MCF 10A (cell line): ENCODE measurements at regions not wholly inside any gene's neighbourhood (a gene's known extent, or its start where the extent isn't known, plus 50 kb on each side); places are given as distances from the start of the nearest gene placed in this dataset.

Source experiments
- BruUV-seq: library from RNA; stranded (reverse); fragments of 400-500 nt; replicated peaks from 2 replicates; lab custom pipeline; 2021; lab: Mats Ljungman, UMichigan
- CTCF ChIA-PET: fragments of 300-600 bp; sonication (Branson Sonifier 250); formaldehyde crosslinking; extraction: SDS; loops from one replicate; lab custom pipeline; 2021; ENCODE audit warnings: antibody characterized with exemption, inconsistent platforms; lab: Yijun Ruan, JAX
- POLR2A ChIA-PET: fragments of 300-600, 350-650 bp; sonication (Branson Sonifier 250); formaldehyde crosslinking; extraction: SDS; loops from one replicate; lab custom pipeline; 2020; ENCODE audit warnings: antibody characterized with exemption, inconsistent platforms; lab: Yijun Ruan, JAX
- DNase-seq: peaks from one replicate; pipeline ENCODE4 v3.0.0-alpha.2; 2018; ENCODE audit not compliant: unreplicated experiment
- H3K27ac Mint-ChIP-seq: one replicate; pipeline ENCODE4 v1.8.0; 2022; ENCODE audit warnings: mild to moderate bottlenecking, low read depth, mixed read lengths; ENCODE audit not compliant: unreplicated experiment
- H3K27me3 Mint-ChIP-seq: one replicate; pipeline ENCODE4 v1.8.0; 2022; ENCODE audit warnings: mixed read lengths; ENCODE audit not compliant: insufficient read depth, unreplicated experiment
- H3K36me3 Mint-ChIP-seq: one replicate; pipeline ENCODE4 v1.8.0; 2022; ENCODE audit warnings: mild to moderate bottlenecking, moderate library complexity, mixed read lengths; ENCODE audit not compliant: insufficient read depth, unreplicated experiment
- H3K4me1 Mint-ChIP-seq: one replicate; pipeline ENCODE4 v1.8.0; 2022; ENCODE audit warnings: mixed read lengths; ENCODE audit not compliant: insufficient read depth, unreplicated experiment
- H3K4me3 Mint-ChIP-seq: one replicate; pipeline ENCODE4 v1.8.0; 2022; ENCODE audit warnings: mild to moderate bottlenecking, moderate library complexity, mixed read lengths; ENCODE audit not compliant: unreplicated experiment
- H3K9me3 Mint-ChIP-seq: one replicate; pipeline ENCODE4 v1.8.0; 2022; ENCODE audit warnings: mixed read lengths; ENCODE audit not compliant: unreplicated experiment
- intact Hi-C: fragments of 100-400 bp; cut with micrococcal nuclease; formaldehyde crosslinking; loops from 2 replicates; pipeline ENCODE4 v1.14.1; 2022
- TF ChIP-seq, protein P1 (sequence below): fragments of 200-600 bp; IDR thresholded peaks from one replicate; pipeline ENCODE4 v1.8.0; 2022; ENCODE audit warnings: antibody characterized with exemption, mild to moderate bottlenecking; ENCODE audit not compliant: unreplicated experiment

DNA sequence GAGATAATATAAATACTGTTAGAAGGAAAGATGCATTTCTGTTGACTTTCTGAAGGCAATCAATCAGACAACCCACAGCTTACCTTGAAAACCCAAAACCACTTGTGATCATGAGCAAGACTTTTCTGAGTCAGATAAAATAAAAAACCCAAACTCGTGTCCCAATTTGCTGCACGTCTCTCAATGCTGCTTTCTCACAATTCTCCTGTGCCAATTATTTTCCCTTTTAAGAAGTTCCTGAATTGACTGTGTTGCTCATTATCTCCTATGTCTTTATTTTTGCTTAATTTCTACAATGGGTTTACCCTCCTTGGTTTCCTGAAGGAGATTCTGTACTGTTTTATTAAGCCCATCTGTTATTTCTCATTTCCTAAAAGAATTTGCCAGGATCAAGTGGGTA is 1891.9 kb upstream of the PCDH10 start:
- Mint-ChIP-seq H3K4me3 (no peak overlapping the region), H3K27ac (no peak overlapping the region), H3K4me1 (no peaks in the 10 kb centered on the region), H3K9me3 (no peaks in the 10 kb centered on the region), H3K27me3 (no peaks in the 10 kb centered on the region), H3K36me3 (no peaks in the 10 kb centered on the region)
- BruUV-seq = no TSS peak
- intact Hi-C loops = no loop called here
- ChIA-PET CTCF (no interaction called here), POLR2A (no interaction called here)
- TF ChIP-seq, protein P1, sequence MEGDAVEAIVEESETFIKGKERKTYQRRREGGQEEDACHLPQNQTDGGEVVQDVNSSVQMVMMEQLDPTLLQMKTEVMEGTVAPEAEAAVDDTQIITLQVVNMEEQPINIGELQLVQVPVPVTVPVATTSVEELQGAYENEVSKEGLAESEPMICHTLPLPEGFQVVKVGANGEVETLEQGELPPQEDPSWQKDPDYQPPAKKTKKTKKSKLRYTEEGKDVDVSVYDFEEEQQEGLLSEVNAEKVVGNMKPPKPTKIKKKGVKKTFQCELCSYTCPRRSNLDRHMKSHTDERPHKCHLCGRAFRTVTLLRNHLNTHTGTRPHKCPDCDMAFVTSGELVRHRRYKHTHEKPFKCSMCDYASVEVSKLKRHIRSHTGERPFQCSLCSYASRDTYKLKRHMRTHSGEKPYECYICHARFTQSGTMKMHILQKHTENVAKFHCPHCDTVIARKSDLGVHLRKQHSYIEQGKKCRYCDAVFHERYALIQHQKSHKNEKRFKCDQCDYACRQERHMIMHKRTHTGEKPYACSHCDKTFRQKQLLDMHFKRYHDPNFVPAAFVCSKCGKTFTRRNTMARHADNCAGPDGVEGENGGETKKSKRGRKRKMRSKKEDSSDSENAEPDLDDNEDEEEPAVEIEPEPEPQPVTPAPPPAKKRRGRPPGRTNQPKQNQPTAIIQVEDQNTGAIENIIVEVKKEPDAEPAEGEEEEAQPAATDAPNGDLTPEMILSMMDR = no peak
- DNase-seq = no peak

DNA sequence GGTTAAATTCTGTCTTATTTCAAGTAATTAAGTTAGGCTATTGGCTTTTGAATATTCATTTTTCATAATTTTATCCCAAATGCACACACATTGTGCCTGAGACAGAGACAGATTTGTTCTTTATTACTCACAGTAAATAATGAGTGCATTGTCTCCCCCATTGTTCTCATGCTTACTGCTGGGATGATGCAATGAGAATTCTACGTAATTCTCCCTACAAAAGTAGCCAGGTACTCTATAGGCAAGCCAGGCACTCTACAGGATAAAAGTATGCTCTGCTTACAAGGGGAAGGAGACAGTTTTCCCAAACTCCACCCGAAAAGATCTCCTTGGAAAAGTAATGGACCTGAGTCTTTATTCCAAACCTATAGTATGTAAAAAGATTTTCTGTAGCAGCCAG is 1890.7 kb upstream of the PCDH10 start:
- no peaks in the 10 kb centered on the region for H3K36me3 Mint-ChIP-seq
- H3K9me3 Mint-ChIP-seq = no peaks in the 10 kb centered on the region
- ChIA-PET POLR2A (no interaction called here), CTCF (no interaction called here)
- H3K4me3 Mint-ChIP-seq = no peak overlapping the region
- no peak overlapping the region for H3K27ac Mint-ChIP-seq
- intact Hi-C loops = no loop called here
- peak; percentile 23 for DNase-seq
- no TSS peak for BruUV-seq
- TF ChIP-seq, protein P1 = no peak
- no peaks in the 10 kb centered on the region for H3K4me1 Mint-ChIP-seq
- H3K27me3 Mint-ChIP-seq = no peaks in the 10 kb centered on the region

DNA sequence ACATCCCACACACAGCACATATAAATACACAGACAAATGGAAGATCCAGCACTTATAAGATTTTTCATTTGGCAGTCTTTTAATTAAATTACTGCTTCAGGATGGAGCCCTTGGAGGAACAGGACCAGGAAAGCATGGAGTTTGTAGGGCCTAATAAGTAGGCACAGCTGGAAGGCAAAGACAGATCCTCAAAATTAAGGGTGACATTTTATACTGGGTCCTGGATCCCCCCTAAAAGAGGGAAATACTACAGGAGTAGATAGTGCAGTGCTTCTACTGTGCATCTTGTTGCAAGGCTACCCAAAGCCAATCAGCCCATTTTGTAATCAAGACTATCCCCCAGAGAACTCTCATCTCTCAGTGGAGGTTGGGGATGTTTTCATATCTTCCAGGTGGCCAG is 1860.7 kb upstream of the PCDH10 start:
- intact Hi-C loops = no loop called here

DNA sequence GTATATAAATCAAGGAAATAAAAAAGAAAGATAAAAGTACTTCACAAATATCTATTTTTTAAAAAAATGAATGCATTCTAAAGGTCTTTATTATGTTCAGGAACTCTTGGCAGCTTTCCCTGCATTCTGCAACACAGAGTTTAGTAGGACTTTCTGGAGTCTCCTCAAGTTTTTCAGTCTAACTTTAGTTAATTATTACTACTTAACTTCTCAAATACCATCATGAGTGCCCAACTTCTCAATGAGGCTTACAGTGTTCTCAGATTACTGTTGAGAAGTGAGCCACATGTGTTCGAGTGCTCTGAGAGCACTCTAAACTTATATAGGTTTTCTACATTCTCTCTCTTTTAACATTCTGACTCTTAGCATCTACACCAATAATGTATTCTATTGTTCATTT is 1852.9 kb upstream of the PCDH10 start:
- CTCF ChIA-PET = no interaction called here
- DNase-seq = no peak
- intact Hi-C loops = no loop called here
- no peaks in the 10 kb centered on the region for H3K27me3 Mint-ChIP-seq
- TF ChIP-seq, protein P1 = no peak
- BruUV-seq = no TSS peak
- no peak overlapping the region for H3K4me3 Mint-ChIP-seq
- H3K36me3 Mint-ChIP-seq = no peaks in the 10 kb centered on the region
- H3K4me1 Mint-ChIP-seq = no peaks in the 10 kb centered on the region
- H3K27ac Mint-ChIP-seq = no peak overlapping the region
- POLR2A ChIA-PET = interaction anchor here (0.7 kb wide), 2 partner anchors 655 to 1585 kb away, joined by 3 to 4 read pairs; no protein-coding TSS in a partner anchor
- H3K9me3 Mint-ChIP-seq = no peaks in the 10 kb centered on the region

More for the DNA sequence above, 1860.7 kb upstream of the PCDH10 start:
- ChIA-PET CTCF (no interaction called here), POLR2A (interaction anchor here (0.6 kb wide), 1 partner anchor 421 kb away, joined by 3 read pairs; no protein-coding TSS in a partner anchor)
- Mint-ChIP-seq H3K27ac (no peak overlapping the region), H3K9me3 (no peaks in the 10 kb centered on the region), H3K27me3 (no peaks in the 10 kb centered on the region), H3K4me3 (no peak overlapping the region), H3K4me1 (no peaks in the 10 kb centered on the region), H3K36me3 (no peaks in the 10 kb centered on the region)
- TF ChIP-seq, protein P1 = no peak
- BruUV-seq = no TSS peak
- no peak for DNase-seq
